Ectodermal cell (in vitro differentiated cells): ENCODE measurements at regions not wholly inside any gene's neighbourhood (a gene's known extent, or its start where the extent isn't known, plus 50 kb on each side); places are given as distances from the start of the nearest gene placed in this dataset.

Source experiments
- H3K27ac ChIP-seq: 2 replicates; pipeline ENCODE4 v1.7.0; 2013; ENCODE audit warnings: mild to moderate bottlenecking, low read depth, low read length; ENCODE audit not compliant: insufficient read depth, poor library complexity, severe bottlenecking
- H3K27me3 ChIP-seq: 2 replicates; pipeline ENCODE4 v1.7.0; 2013; ENCODE audit warnings: mild to moderate bottlenecking, low read length; ENCODE audit not compliant: insufficient read depth, control insufficient read depth, poor library complexity, severe bottlenecking
- H3K36me3 ChIP-seq: one replicate; pipeline ENCODE4 v1.7.0; 2013; ENCODE audit warnings: low read length; ENCODE audit not compliant: control insufficient read depth, insufficient read depth
- H3K4me1 ChIP-seq: one replicate; pipeline ENCODE4 v1.7.0; 2013; ENCODE audit warnings: low read length; ENCODE audit not compliant: control insufficient read depth, insufficient read depth
- H3K4me3 ChIP-seq: 2 replicates; pipeline ENCODE4 v1.7.0; 2013; ENCODE audit warnings: low read depth, low read length, control low read depth; ENCODE audit not compliant: insufficient read depth
- H3K9me3 ChIP-seq: 2 replicates; pipeline ENCODE4 v1.7.0; 2013; ENCODE audit warnings: mild to moderate bottlenecking, low read length, moderate library complexity; ENCODE audit not compliant: control insufficient read depth
- WGBS, 2 experiments: methylation state at CpG; one replicate each; pipeline ENCODE4 v1.1.7; 2013; ENCODE audit warnings: missing lambda C conversion rate in 2 of 2; 5-methylcytosine and 5-hydroxymethylcytosine counted together

- Histone ChIP-seq H3K27me3 (no peaks in the 10 kb centered on the region), H3K9me3 (no peaks in the 10 kb centered on the region), H3K27ac (no peak overlapping the region), H3K36me3 (no peaks in the 10 kb centered on the region), H3K4me3 (no peak overlapping the region), H3K4me1 (peaks cover 16% of the 10 kb centered on the region)
- WGBS, 2 experiments: no CpG with 5 or more reads among the region's 1 CpG
These were observed 404.8 kb upstream of the ATP11B start for GRCh38 chr3:182388506-182388905.

- Histone ChIP-seq H3K9me3 (no peaks in the 10 kb centered on the region), H3K27ac (no peak overlapping the region), H3K27me3 (no peaks in the 10 kb centered on the region), H3K36me3 (no peaks in the 10 kb centered on the region), H3K4me1 (peaks cover 13% of the 10 kb centered on the region), H3K4me3 (no peak overlapping the region)
- WGBS, 2 experiments: 92 to 94% methylated on average over 1 to 2 of the region's 2 CpGs
These were observed 404.1 kb upstream of the ATP11B start for GRCh38 chr3:182389071-182389815.

GRCh38 chr3:182390421-182390820 is 402.9 kb upstream of the ATP11B start:
- Histone ChIP-seq H3K27ac (no peak overlapping the region), H3K4me3 (no peak overlapping the region), H3K4me1 (peaks cover 7% of the 10 kb centered on the region), H3K9me3 (no peaks in the 10 kb centered on the region), H3K36me3 (no peaks in the 10 kb centered on the region), H3K27me3 (no peaks in the 10 kb centered on the region)
- 77 to 83% methylated on average over 7 of the region's 7 CpGs for WGBS, 2 experiments

DNA sequence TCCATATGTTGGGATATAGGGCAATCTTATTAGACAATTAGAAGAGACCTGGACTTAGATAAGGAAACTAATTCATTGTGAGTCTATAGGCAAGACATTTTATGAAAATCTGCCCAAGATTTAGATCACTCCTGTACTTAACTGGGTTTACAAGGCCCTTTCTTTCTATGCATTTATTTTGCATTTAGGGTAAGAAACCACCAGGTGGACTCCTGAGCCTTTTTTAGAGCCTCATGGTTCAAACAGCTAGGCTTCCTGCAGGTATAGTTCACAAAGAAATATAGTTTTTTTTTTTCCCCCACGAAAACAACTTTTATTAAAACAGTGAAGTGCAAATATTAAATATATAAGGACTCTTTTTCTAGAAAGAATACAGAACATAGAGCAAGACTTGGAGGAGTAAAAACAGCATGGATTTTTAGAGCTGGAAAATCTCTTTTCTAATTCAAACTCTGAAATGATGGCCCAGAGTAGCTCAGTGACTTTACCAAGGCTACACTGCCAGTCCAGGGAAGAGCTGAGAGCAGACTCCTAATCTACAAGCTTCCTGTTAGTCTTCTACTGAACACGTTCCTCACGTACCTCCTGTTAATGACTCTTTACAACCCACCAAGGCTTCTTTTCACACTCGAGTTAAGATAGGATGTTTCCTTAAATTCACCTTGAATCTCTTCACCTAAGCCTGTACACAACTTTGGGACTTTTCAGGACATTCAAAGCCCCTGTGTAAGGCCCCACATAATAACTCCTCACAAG is 400.9 kb upstream of the ATP11B start:
- H3K27ac ChIP-seq: no peak overlapping the region
- H3K36me3 ChIP-seq: no peaks in the 10 kb centered on the region
- no peaks in the 10 kb centered on the region for H3K27me3 ChIP-seq
- H3K4me1 ChIP-seq: peaks cover 5% of the 10 kb centered on the region
- no peak overlapping the region for H3K4me3 ChIP-seq
- no peaks in the 10 kb centered on the region for H3K9me3 ChIP-seq
- WGBS, 2 experiments: 75 to 81% methylated on average over 3 of the region's 4 CpGs

DNA sequence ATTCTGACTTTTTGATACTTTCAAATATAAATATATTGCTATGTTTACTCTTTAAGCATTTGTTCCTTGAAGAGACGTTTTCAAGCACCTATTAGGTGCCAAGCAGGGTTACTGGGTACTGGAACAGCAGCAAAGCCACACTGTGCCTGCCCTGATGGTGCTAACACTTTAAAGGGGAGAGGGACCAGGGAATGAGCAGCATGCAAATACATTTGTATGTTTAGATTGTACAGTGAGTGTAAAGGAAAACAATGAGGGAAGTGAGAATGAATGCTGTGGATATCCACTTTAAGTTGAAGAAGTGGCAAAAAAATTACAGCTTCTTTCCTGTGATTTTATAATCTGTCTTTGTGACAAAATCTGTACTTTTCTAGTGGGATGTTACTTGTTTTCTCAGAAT is 400.2 kb upstream of the ATP11B start:
- Histone ChIP-seq H3K27me3 (no peaks in the 10 kb centered on the region), H3K36me3 (no peaks in the 10 kb centered on the region), H3K4me1 (peaks cover 5% of the 10 kb centered on the region), H3K27ac (no peak overlapping the region), H3K4me3 (no peak overlapping the region), H3K9me3 (no peaks in the 10 kb centered on the region)
- 84 to 91% methylated on average over 1 of the region's 1 CpG for WGBS, 2 experiments

- Histone ChIP-seq H3K4me3 (no peak overlapping the region), H3K4me1 (peaks cover 5% of the 10 kb centered on the region), H3K9me3 (no peaks in the 10 kb centered on the region), H3K27me3 (no peaks in the 10 kb centered on the region), H3K36me3 (no peaks in the 10 kb centered on the region), H3K27ac (no peak overlapping the region)
- WGBS, 2 experiments: 71 to 75% methylated on average over 5 of the region's 5 CpGs
These were observed 399.4 kb upstream of the ATP11B start for GRCh38 chr3:182393830-182394367.

GRCh38 chr3:182397164-182397563 is 396.1 kb upstream of the ATP11B start:
- no peaks in the 10 kb centered on the region for H3K36me3 ChIP-seq
- no peak overlapping the region for H3K4me3 ChIP-seq
- H3K27me3 ChIP-seq: no peaks in the 10 kb centered on the region
- 94 to 100% methylated on average over 1 of the region's 1 CpG for WGBS, 2 experiments
- H3K4me1 ChIP-seq: peaks cover 5% of the 10 kb centered on the region
- no peak overlapping the region for H3K27ac ChIP-seq
- no peaks in the 10 kb centered on the region for H3K9me3 ChIP-seq

GRCh38 chr3:182399978-182400737 is 393.1 kb upstream of the ATP11B start:
- no peaks in the 10 kb centered on the region for H3K4me1 ChIP-seq
- 80 to 82% methylated on average over 7 to 9 of the region's 11 CpGs for WGBS, 2 experiments
- H3K27ac ChIP-seq: no peak overlapping the region
- H3K36me3 ChIP-seq: no peaks in the 10 kb centered on the region
- no peak overlapping the region for H3K4me3 ChIP-seq
- H3K27me3 ChIP-seq: no peaks in the 10 kb centered on the region
- H3K9me3 ChIP-seq: no peaks in the 10 kb centered on the region

- H3K4me1 ChIP-seq: no peaks in the 10 kb centered on the region
- H3K36me3 ChIP-seq: no peaks in the 10 kb centered on the region
- H3K27me3 ChIP-seq: no peaks in the 10 kb centered on the region
- no peaks in the 10 kb centered on the region for H3K9me3 ChIP-seq
- H3K27ac ChIP-seq: no peak overlapping the region
- no peak overlapping the region for H3K4me3 ChIP-seq
- WGBS, 2 experiments: 30 to 31% methylated on average over 1 to 2 of the region's 2 CpGs
These were observed 392.5 kb upstream of the ATP11B start for GRCh38 chr3:182400838-182401237.

DNA sequence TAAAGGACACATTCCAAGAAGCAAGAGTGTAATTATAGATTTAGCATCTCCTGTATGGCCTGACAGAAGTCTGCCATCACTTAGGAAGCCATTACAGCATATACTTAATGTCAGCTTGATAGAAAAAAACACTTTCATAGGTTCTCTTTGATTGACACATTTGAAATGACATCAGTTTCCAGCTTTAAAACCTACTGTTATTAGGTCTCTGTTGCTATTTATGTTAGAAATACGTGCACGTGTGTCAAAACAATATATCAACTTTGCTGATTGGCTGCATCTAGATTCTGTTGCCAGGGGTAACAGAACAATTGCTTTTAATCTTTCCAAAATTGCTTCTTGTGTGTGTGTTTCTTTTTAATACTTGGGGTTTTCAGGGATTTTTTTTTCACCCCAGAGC is 389.3 kb upstream of the ATP11B start:
- Histone ChIP-seq H3K9me3 (no peaks in the 10 kb centered on the region), H3K27ac (no peak overlapping the region)
- WGBS, 2 experiments: 93 to 97% methylated on average over 2 of the region's 2 CpGs

More for the DNA sequence above, 389.3 kb upstream of the ATP11B start:
- no peak overlapping the region for H3K4me3 ChIP-seq
- no peaks in the 10 kb centered on the region for H3K36me3 ChIP-seq
- H3K27me3 ChIP-seq: no peaks in the 10 kb centered on the region
- no peaks in the 10 kb centered on the region for H3K4me1 ChIP-seq
